ENCODE measurements at regions not wholly inside any gene's neighbourhood (a gene's known extent, or its start where the extent isn't known, plus 50 kb on each side); places are given as distances from the start of the nearest gene placed in this dataset.

DNA sequence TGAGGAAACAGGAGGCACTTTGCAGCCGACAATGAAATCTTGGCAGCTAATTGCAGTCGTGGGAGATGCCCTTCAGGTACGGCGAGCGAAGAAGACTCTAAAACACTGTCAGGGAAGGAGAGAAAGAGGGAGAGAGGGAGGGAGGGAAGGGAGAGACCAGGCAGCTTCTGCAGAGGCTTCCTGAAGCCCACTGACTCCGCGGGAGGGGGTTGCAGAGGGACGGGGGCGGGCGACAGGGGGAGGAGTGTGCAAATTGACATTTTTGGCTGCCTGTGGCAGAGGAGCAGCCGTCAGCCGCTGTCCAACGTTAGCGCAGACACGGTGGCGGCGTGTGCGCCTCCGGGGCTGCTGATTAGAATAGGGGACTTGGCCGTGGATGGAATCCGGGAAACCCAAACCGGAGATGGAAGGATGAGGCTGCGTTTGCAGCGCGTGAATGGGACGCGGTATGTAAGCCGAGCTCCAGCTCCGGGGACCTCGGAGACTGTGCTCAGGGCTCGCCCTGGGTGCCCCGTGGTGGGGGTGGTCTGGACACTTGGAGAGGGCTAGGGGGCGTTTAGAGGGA is 849.1 kb upstream of the RBFOX1 start:
- H3K4me3 ChIP-seq (ENCODE audit: low read length), result no peak overlapping the region
- TF ChIP-seq, protein P1, sequence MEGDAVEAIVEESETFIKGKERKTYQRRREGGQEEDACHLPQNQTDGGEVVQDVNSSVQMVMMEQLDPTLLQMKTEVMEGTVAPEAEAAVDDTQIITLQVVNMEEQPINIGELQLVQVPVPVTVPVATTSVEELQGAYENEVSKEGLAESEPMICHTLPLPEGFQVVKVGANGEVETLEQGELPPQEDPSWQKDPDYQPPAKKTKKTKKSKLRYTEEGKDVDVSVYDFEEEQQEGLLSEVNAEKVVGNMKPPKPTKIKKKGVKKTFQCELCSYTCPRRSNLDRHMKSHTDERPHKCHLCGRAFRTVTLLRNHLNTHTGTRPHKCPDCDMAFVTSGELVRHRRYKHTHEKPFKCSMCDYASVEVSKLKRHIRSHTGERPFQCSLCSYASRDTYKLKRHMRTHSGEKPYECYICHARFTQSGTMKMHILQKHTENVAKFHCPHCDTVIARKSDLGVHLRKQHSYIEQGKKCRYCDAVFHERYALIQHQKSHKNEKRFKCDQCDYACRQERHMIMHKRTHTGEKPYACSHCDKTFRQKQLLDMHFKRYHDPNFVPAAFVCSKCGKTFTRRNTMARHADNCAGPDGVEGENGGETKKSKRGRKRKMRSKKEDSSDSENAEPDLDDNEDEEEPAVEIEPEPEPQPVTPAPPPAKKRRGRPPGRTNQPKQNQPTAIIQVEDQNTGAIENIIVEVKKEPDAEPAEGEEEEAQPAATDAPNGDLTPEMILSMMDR (IDR thresholded peaks at IDR 0.05; ENCODE audit: insufficient read depth, low read depth, low read length, missing control alignments), result no peak
- DNase-seq (ENCODE audit: low read depth), result no peak

DNA sequence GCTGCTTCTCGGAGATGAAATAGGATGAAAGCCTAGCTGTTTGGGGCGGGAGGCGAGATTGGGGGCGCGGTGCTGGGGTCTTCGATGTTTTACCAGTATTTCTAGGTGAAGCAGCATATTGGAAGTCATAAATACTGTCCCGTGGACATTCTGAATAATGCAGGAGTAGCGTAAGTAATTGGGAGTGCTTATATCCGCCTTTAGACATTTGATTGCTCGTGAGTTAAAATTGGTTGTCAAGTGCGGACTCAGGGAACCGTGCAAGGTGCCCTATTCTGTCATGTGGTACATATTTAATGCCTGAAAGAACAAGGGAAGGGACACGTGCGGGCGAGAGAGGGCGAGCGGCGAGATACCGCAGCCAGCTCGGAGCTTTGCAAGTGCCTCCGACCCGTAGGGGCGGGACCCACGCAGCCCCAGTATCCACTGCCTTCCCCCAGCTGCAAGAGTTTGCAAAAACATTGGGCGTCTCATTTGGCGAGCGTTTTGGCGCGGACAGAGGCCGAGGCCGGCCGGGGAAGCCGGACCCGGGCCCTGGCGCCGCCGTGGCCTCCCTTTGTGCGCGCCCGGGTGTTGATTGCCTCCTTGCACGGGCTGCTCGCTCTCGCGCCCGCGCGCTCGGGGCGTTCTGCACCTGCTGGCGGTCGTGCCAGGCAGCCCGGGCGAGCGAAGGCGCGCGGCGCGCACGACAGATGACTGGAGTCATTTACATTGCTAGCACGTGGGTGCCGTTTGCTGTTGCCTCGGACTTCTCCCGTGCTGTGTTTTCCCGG is 849.8 kb upstream of the RBFOX1 start:
- H3K4me3 ChIP-seq (ENCODE audit: low read length), result no peak overlapping the region
- TF ChIP-seq, protein P1 (IDR thresholded peaks at IDR 0.05; ENCODE audit: insufficient read depth, low read depth, low read length, missing control alignments), result no peak

DNA sequence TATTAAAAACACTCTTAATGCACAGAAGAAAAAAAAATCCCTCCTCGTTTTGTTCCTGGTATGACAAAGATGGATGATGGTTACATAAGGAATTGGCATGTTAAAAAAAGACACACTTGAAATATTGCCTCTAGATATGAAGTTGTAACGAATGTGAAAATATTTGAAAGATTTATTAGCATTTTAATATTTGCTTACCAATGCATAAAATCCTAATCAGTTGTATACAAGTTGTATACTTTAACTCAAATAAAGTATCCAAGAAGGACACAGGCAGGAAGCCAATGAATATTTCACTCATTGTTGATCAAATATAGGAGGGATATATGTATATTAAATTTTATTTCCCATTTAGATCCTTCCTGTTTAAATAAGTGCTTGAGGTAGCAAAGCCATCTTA is 850.8 kb upstream of the RBFOX1 start:
- TF ChIP-seq, protein P1 (IDR thresholded peaks at IDR 0.05; ENCODE audit: insufficient read depth, low read depth, low read length, missing control alignments), result no peak
- no peak for DNase-seq (ENCODE audit: low read depth)
- no peak overlapping the region for H3K4me3 ChIP-seq (ENCODE audit: low read length)

More for the DNA sequence above, 849.8 kb upstream of the RBFOX1 start:
- no peak for DNase-seq (ENCODE audit: low read depth)

DNA sequence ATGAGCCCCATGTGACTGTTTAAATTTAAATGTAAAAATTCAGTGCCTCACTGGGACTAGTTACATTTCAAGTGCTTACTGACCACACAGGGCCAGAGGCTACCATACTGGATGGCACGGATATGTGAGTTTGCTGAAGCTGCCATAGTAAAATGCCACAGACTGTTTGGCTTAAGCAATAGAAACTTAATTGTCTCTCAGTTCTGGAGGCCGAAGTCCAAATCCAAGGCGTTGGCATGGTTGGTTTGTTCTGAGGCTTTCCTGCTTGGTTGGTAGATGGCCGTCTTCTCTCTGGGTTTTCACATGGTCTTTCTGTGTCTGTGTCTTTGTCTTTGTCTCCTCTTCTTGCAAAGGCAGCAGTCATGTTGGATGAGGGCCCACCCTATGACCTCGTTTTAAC is 878.9 kb upstream of the RBFOX1 start:
- TF ChIP-seq, protein P1 (IDR thresholded peaks at IDR 0.05; ENCODE audit: insufficient read depth, low read depth, low read length, missing control alignments), result no peak
- DNase-seq (ENCODE audit: low read depth), result no peak

DNA sequence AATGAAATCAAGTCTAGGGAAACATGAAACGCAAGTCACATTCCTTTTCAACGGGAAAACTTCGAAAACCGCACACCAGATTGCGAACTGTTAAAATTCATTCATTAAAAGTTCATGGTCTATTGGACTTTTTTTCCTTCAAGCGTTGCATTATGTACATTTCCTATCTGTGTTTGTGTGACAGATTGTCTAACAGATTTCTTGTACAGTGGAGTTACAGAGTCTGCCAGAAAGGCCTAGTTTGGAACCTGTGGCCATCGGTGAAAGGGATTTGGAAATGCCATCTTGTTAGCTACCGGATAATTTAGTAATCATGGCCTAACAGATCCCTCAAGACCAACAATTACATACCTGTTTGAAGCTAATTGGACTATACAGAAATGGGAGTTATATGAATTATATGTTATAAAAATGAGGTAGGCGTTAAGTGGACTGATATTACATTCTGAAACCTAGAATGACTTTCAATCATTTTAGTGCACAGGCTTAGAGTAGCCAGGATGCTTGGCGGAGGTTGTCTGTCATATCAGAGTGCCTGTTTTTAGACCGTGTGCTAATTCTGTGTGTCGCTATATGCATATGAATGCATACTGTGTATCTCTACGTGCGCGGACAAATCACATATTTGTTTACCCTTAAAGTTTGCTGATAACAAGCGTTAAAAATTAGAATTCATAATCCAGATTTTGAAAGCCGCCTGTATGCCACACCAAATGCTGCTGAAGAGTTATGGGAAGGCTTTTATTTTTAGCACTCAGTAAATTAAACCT is 885.4 kb upstream of the RBFOX1 start:
- TF ChIP-seq, protein P1 (IDR thresholded peaks at IDR 0.05; ENCODE audit: insufficient read depth, low read depth, low read length, missing control alignments), result no peak
- DNase-seq (ENCODE audit: low read depth), result no peak
- H3K4me3 ChIP-seq (ENCODE audit: low read length), result no peak overlapping the region

More for the DNA sequence above, 878.9 kb upstream of the RBFOX1 start:
- no peak overlapping the region for H3K4me3 ChIP-seq (ENCODE audit: low read length)

DNA sequence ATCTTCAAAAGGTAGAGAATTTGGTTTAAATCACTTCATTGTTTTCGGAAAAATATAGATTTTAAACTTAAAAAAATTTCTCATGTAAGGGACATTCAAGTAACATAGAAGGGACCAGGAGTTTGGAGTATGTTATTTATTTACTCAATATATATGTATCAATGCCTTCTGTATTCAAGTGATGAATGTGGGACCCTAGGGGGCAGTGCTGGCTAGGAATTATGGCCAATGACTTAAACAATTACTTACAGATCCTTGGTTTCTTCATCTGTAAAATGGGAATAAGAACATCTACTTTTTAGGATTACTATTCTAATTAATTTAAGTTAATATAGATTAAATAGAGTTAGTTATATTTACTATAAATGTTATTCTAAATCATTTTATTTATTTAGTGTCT is 886.3 kb upstream of the RBFOX1 start:
- TF ChIP-seq, protein P1 (IDR thresholded peaks at IDR 0.05; ENCODE audit: insufficient read depth, low read depth, low read length, missing control alignments), result no peak
- H3K4me3 ChIP-seq (ENCODE audit: low read length), result no peak overlapping the region
- no peak for DNase-seq (ENCODE audit: low read depth)

Data from epithelial cell of esophagus (primary cell).